Natural killer cell (primary cell): ENCODE measurements at regions not wholly inside any gene's neighbourhood (a gene's known extent, or its start where the extent isn't known, plus 50 kb on each side); places are given as distances from the start of the nearest gene placed in this dataset.

Source experiments
- ATAC-seq, 3 donors: fragments of 150-1000 bp in 2 of 3; fragments of 200-7000 bp in 1 of 3; cut with Tn5 transposase; 1 replicate in 1 of 3; 2 replicates in 2 of 3; pipeline ENCODE4 v1.10.0; 2021; ENCODE audit warnings: mild to moderate bottlenecking in 2 of 3, moderate library complexity in 2 of 3
- DNase-seq, 2 donors: peaks; one replicate each; pipeline versions ENCODE4 v3.0.0 to v3.0.0-alpha.2; 2013 to 2021; ENCODE audit warnings: mixed read lengths in 1 of 2
- H3K27ac ChIP-seq: one replicate; pipeline ENCODE4 v1.5.1; 2013; ENCODE audit warnings: mild to moderate bottlenecking, low read length
- H3K27me3 ChIP-seq: one replicate; pipeline ENCODE4 v1.6.1; 2013; ENCODE audit warnings: low read length; ENCODE audit not compliant: control insufficient read depth, insufficient read depth
- H3K36me3 ChIP-seq: one replicate; pipeline ENCODE4 v1.6.1; 2013; ENCODE audit warnings: low read length; ENCODE audit not compliant: control insufficient read depth, insufficient read depth
- H3K4me1 ChIP-seq: one replicate; pipeline ENCODE4 v1.6.1; 2013; ENCODE audit warnings: low read length; ENCODE audit not compliant: control insufficient read depth, insufficient read depth
- H3K4me3 ChIP-seq: one replicate; pipeline ENCODE4 v1.5.1; 2013; ENCODE audit warnings: low read length
- H3K9me3 ChIP-seq: one replicate; pipeline ENCODE4 v1.6.1; 2013; ENCODE audit warnings: low read length; ENCODE audit not compliant: control insufficient read depth, insufficient read depth
- H3K27ac Mint-ChIP-seq, 2 donors: one replicate each; pipeline ENCODE4 v1.8.0; 2022; ENCODE audit warnings: mild to moderate bottlenecking in 2 of 2, mixed read lengths in 2 of 2, moderate library complexity in 1 of 2
- H3K27me3 Mint-ChIP-seq, 2 donors: one replicate each; pipeline ENCODE4 v1.8.0; 2022; ENCODE audit warnings: low read depth in 2 of 2, mixed read lengths in 2 of 2
- H3K36me3 Mint-ChIP-seq: one replicate; pipeline ENCODE4 v1.8.0; 2022; ENCODE audit warnings: mixed read lengths
- H3K4me1 Mint-ChIP-seq, 2 donors: one replicate each; pipeline ENCODE4 v1.8.0; 2022; ENCODE audit warnings: mixed read lengths in 2 of 2
- H3K4me3 Mint-ChIP-seq: one replicate; pipeline ENCODE4 v1.8.0; 2022; ENCODE audit warnings: mild to moderate bottlenecking, moderate library complexity, mixed read lengths
- H3K9me3 Mint-ChIP-seq, 2 donors: one replicate each; pipeline ENCODE4 v1.8.0; 2022; ENCODE audit warnings: mixed read lengths in 2 of 2
- WGBS: methylation state at CpG from one replicate; pipeline ENCODE4 v1.1.7; 2013; ENCODE audit warnings: missing lambda C conversion rate; ENCODE audit not compliant: insufficient coverage; 5-methylcytosine and 5-hydroxymethylcytosine counted together
- intact Hi-C: fragments of 100-400 bp; cut with micrococcal nuclease; formaldehyde crosslinking; loops from one replicate; pipeline ENCODE4 v1.14.2; 2022
- TF ChIP-seq, protein P1 (sequence below): fragments of 200-600 bp; IDR thresholded peaks from one replicate; pipeline ENCODE4 v1.8.0; 2022; ENCODE audit warnings: antibody characterized with exemption

DNA sequence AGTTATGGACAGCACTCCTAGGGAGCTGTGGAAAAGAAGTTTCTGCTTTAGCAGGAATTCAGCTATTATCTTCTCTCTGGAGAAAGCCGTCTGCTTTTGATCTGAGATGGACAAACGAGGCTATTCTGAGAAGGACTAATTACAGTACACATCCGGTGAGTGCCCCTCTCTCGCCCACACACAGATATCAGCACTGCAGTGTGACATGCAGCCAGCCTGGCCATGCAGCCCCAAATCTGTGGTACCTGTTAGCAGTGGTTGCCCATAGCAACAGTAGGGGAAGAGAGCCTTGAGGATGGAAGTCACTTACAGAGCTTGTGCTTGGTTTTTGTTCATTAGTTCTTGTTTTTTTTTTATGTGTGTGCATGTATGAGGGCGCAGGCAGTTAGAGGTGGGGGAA lies 73.9 kb upstream of the TRIB2 start:
- H3K4me1 Mint-ChIP-seq, result no peaks in the 10 kb centered on the region

DNA sequence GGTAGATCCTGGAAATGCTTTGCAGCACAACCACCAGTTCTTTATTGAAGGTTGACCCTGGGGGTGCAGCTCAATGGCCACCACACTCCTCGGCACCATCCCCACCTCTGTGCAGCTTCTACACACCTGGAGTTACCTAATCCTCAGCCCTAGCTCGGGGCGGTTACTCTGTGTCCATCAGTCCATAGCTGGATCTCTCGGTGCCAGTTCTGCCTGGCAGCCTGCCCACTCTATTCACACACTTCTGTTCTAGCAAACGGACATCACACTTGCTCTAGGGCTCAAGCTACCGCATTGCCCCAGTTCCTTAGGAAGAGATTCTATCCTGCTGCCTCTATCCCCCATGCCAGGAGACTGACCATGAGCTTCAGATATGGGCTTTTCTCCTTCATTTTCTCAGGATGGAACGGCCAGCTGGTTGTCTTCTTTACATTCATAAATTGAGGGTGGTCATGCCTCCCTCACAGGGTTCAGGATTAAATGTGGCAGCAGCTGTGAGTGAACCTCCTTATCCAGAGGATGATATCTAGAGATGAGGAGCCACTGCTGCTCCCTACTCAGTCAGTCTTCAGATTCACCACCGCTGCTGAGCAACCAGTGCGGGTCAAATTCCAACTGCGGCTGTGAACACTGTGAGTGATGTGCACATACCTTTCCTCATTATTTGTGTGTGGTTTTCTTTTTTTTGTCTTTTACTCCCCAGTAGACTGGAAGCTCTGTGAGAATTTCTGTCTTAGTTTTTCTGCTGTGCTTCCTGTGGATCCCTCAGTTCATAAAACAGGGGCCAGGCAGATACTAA lies 66.9 kb upstream of the TRIB2 start:
- ATAC-seq, result no peak
- peaks cover 0 to 2% of the 10 kb centered on the region in 2 donors for H3K9me3 Mint-ChIP-seq
- H3K4me3 ChIP-seq, result no peak overlapping the region

More for the DNA sequence above, 73.9 kb upstream of the TRIB2 start:
- peaks cover 6% of the 10 kb centered on the region for H3K9me3 ChIP-seq
- peaks cover 0 to 2% of the 10 kb centered on the region in 2 donors for H3K9me3 Mint-ChIP-seq
- ATAC-seq, result no peak
- H3K4me1 ChIP-seq, result no peaks in the 10 kb centered on the region
- H3K27me3 Mint-ChIP-seq, result peaks cover 2 to 7% of the 10 kb centered on the region in 2 donors
- WGBS, result 87% methylated on average over 5 of the region's 5 CpGs
- H3K27ac ChIP-seq, result no peak overlapping the region
- intact Hi-C loops, result no loop called here
- TF ChIP-seq, protein P1, sequence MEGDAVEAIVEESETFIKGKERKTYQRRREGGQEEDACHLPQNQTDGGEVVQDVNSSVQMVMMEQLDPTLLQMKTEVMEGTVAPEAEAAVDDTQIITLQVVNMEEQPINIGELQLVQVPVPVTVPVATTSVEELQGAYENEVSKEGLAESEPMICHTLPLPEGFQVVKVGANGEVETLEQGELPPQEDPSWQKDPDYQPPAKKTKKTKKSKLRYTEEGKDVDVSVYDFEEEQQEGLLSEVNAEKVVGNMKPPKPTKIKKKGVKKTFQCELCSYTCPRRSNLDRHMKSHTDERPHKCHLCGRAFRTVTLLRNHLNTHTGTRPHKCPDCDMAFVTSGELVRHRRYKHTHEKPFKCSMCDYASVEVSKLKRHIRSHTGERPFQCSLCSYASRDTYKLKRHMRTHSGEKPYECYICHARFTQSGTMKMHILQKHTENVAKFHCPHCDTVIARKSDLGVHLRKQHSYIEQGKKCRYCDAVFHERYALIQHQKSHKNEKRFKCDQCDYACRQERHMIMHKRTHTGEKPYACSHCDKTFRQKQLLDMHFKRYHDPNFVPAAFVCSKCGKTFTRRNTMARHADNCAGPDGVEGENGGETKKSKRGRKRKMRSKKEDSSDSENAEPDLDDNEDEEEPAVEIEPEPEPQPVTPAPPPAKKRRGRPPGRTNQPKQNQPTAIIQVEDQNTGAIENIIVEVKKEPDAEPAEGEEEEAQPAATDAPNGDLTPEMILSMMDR, result no peak
- no peak for DNase-seq
- no peak overlapping the region for H3K4me3 Mint-ChIP-seq
- peaks cover 8% of the 10 kb centered on the region for H3K36me3 Mint-ChIP-seq
- no peaks in the 10 kb centered on the region for H3K36me3 ChIP-seq
- H3K27me3 ChIP-seq, result no peaks in the 10 kb centered on the region
- no peak overlapping the region for H3K27ac Mint-ChIP-seq
- H3K4me3 ChIP-seq, result no peak overlapping the region

DNA sequence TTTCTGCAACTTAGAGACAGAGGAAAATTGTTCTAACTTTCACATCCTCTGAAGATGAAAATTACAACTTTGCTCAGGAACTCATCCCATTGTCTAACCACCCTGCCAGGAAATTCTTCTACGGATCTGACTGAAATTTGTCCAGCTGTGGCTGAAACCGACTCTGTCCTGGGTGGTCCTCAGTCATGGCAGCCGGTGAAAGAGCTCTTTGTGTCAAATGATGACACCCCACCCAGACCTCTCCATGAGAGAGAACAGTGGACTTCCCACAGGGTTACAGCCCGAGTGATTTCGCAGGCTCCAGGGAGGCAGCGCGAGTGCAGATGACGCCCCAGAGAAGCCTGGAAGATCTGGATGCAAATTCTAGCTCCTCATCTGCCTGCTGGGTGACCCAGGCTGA lies 65.1 kb upstream of the TRIB2 start:
- no peaks in the 10 kb centered on the region for H3K9me3 Mint-ChIP-seq
- Histone ChIP-seq H3K4me1 (no peaks in the 10 kb centered on the region), H3K9me3 (peaks cover 1% of the 10 kb centered on the region), H3K27ac (no peak overlapping the region), H3K27me3 (no peaks in the 10 kb centered on the region), H3K36me3 (no peaks in the 10 kb centered on the region), H3K4me3 (no peak overlapping the region)
- no peak overlapping the region for H3K27ac Mint-ChIP-seq
- ATAC-seq (no peak), DNase-seq (no peak)
- H3K4me1 Mint-ChIP-seq, result no peaks in the 10 kb centered on the region
- TF ChIP-seq, protein P1, result no peak
- no peaks in the 10 kb centered on the region for H3K36me3 Mint-ChIP-seq
- H3K27me3 Mint-ChIP-seq, result peaks cover 4 to 31% of the 10 kb centered on the region in 2 donors
- WGBS, result 91% methylated on average over 8 of the region's 8 CpGs
- no peak overlapping the region for H3K4me3 Mint-ChIP-seq
- intact Hi-C loops, result no loop called here

More for the DNA sequence above, 66.9 kb upstream of the TRIB2 start:
- intact Hi-C loops, result no loop called here
- Histone ChIP-seq H3K4me1 (no peaks in the 10 kb centered on the region), H3K36me3 (no peaks in the 10 kb centered on the region), H3K27me3 (no peaks in the 10 kb centered on the region), H3K27ac (no peak overlapping the region), H3K9me3 (peaks cover 6% of the 10 kb centered on the region)
- peaks cover 4 to 26% of the 10 kb centered on the region in 2 donors for H3K27me3 Mint-ChIP-seq
- 85% methylated on average over 7 of the region's 10 CpGs for WGBS
- DNase-seq, result no peak
- H3K4me1 Mint-ChIP-seq, result no peaks in the 10 kb centered on the region
- H3K36me3 Mint-ChIP-seq, result peaks cover 8% of the 10 kb centered on the region
- TF ChIP-seq, protein P1, result no peak
- no peak overlapping the region for H3K4me3 Mint-ChIP-seq
- H3K27ac Mint-ChIP-seq, result no peak overlapping the region

DNA sequence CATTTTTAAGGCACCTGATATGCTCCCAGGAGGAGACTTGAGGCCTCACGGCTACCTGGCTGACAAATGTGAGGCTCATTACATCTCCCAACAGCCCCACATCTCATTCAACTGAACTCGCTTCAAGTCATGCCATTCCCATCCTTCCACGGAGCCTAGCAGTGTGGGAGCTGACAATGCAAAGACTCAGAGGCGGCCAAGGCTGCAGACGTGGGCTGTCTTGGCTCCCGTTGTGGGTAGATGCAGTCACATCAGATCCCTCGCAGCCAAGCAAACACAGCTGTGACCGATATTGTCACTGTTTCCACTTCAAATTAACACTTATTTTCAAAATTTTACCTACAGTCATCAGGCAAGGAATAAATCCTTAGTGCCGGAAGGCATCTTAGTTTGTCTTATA lies 64.0 kb upstream of the TRIB2 start:
- no peak overlapping the region for H3K4me3 Mint-ChIP-seq
- H3K36me3 ChIP-seq, result no peaks in the 10 kb centered on the region
- TF ChIP-seq, protein P1, result no peak

More for the DNA sequence above, 64.0 kb upstream of the TRIB2 start:
- intact Hi-C loops, result no loop called here
- Histone ChIP-seq H3K4me1 (no peaks in the 10 kb centered on the region), H3K4me3 (no peak overlapping the region), H3K27ac (no peak overlapping the region), H3K27me3 (no peaks in the 10 kb centered on the region), H3K9me3 (no peaks in the 10 kb centered on the region)
- H3K9me3 Mint-ChIP-seq, result no peaks in the 10 kb centered on the region
- DNase-seq, result no peak
- WGBS, result 92% methylated on average over 9 of the region's 9 CpGs
- ATAC-seq, result no peak
- no peaks in the 10 kb centered on the region for H3K4me1 Mint-ChIP-seq
- H3K27me3 Mint-ChIP-seq, result peaks cover 4 to 31% of the 10 kb centered on the region in 2 donors
- no peak overlapping the region for H3K27ac Mint-ChIP-seq
- no peaks in the 10 kb centered on the region for H3K36me3 Mint-ChIP-seq
